Non-pigmented ciliary epithelial cell (primary cell): ENCODE measurements at regions not wholly inside any gene's neighbourhood (a gene's known extent, or its start where the extent isn't known, plus 50 kb on each side); places are given as distances from the start of the nearest gene placed in this dataset.

Source experiments
- DNase-seq: peaks from one replicate; pipeline ENCODE4 v3.0.0-alpha.2; 2010; ENCODE audit warnings: low read depth

GRCh38 chr3:14312375-14312774, 90.0 kb upstream of the SLC6A6 start:
- no peak for DNase-seq

- no peak for DNase-seq
These were observed 85.3 kb upstream of the SLC6A6 start for GRCh38 chr3:14317057-14317553.

- no peak for DNase-seq
These were observed 83.8 kb upstream of the SLC6A6 start for GRCh38 chr3:14318646-14319045.

GRCh38 chr3:14319654-14320182, 82.7 kb upstream of the SLC6A6 start:
- DNase-seq = peak; percentile 20

- no peak for DNase-seq
These were observed 82.2 kb upstream of the SLC6A6 start for GRCh38 chr3:14320219-14320618.

- no peak for DNase-seq
These were observed 80.4 kb upstream of the SLC6A6 start for GRCh38 chr3:14322001-14322400.

- DNase-seq = no peak
These were observed 79.6 kb upstream of the SLC6A6 start for GRCh38 chr3:14322667-14323295.

GRCh38 chr3:14323401-14324223, 78.8 kb upstream of the SLC6A6 start:
- DNase-seq = no peak

GRCh38 chr3:14324224-14324944, 78.0 kb upstream of the SLC6A6 start:
- DNase-seq = no peak

- no peak for DNase-seq
These were observed 74.0 kb upstream of the SLC6A6 start for GRCh38 chr3:14328422-14328821.

- no peak for DNase-seq
These were observed 73.1 kb upstream of the SLC6A6 start for GRCh38 chr3:14329116-14329830.

- DNase-seq = no peak
These were observed 72.6 kb upstream of the SLC6A6 start for GRCh38 chr3:14329842-14330241.

- DNase-seq = no peak
These were observed 71.9 kb upstream of the SLC6A6 start for GRCh38 chr3:14330508-14330907.

GRCh38 chr3:14331251-14331650, 71.2 kb upstream of the SLC6A6 start:
- no peak for DNase-seq

- no peak for DNase-seq
These were observed 70.0 kb upstream of the SLC6A6 start for GRCh38 chr3:14332392-14332791.

- DNase-seq = no peak
These were observed 69.2 kb upstream of the SLC6A6 start for GRCh38 chr3:14333215-14333614.

GRCh38 chr3:14333621-14334020, 68.8 kb upstream of the SLC6A6 start:
- DNase-seq = no peak

- DNase-seq = no peak
These were observed 68.3 kb upstream of the SLC6A6 start for GRCh38 chr3:14334136-14334535.

- no peak for DNase-seq
These were observed 67.5 kb upstream of the SLC6A6 start for GRCh38 chr3:14334936-14335335.

GRCh38 chr3:14335774-14336748, 66.3 kb upstream of the SLC6A6 start:
- no peak for DNase-seq
